SK-N-SH treated with all-trans-retinoic acid at 6 μM for 48 hours (cell line): ENCODE measurements at regions not wholly inside any gene's neighbourhood (a gene's known extent, or its start where the extent isn't known, plus 50 kb on each side); places are given as distances from the start of the nearest gene placed in this dataset.

Source experiments
- ATAC-seq: fragments of 200-7000 bp; cut with Tn5 transposase; 3 replicates; pipeline ENCODE4 v1.9.1; 2020; ENCODE audit warnings: mild to moderate bottlenecking, moderate library complexity
- ARNTL ChIP-seq: fragments of 450-650 bp; formaldehyde crosslinking; IDR thresholded peaks from 2 replicates; pipeline ENCODE4 v1.5.0; 2020; ENCODE audit warnings: low read depth, mild to moderate bottlenecking, moderate library complexity, borderline replicate concordance
- CREB5 ChIP-seq: fragments of 250-450 bp; sonication (Bioruptor Pico); IDR thresholded peaks from 2 replicates; pipeline ENCODE4 v1.5.1; 2020; ENCODE audit warnings: low read depth, mild to moderate bottlenecking, moderate library complexity
- CSDC2 ChIP-seq: fragments of 250-450 bp; sonication (Bioruptor Pico); IDR thresholded peaks from 2 replicates; pipeline ENCODE4 v1.5.0; 2020; ENCODE audit warnings: mild to moderate bottlenecking, moderate library complexity
- CSRNP3 ChIP-seq: fragments of 250-450 bp; sonication (Bioruptor Pico); IDR thresholded peaks from 2 replicates; pipeline ENCODE4 v1.5.1; 2021; ENCODE audit warnings: mild to moderate bottlenecking, moderate library complexity
- ESRRG ChIP-seq: fragments of 250-450 bp; sonication (Bioruptor Pico); IDR thresholded peaks from 2 replicates; pipeline ENCODE4 v1.6.1; 2021; ENCODE audit warnings: mild to moderate bottlenecking
- GLIS3 ChIP-seq: fragments of 250-450 bp; sonication (Bioruptor Pico); IDR thresholded peaks from 2 replicates; pipeline ENCODE4 v1.5.0; 2020; ENCODE audit warnings: mild to moderate bottlenecking, moderate library complexity
- PATZ1 ChIP-seq: fragments of 250-450 bp; sonication (Bioruptor Pico); IDR thresholded peaks from 2 replicates; pipeline ENCODE4 v1.8.0; 2020; ENCODE audit warnings: mild to moderate bottlenecking, moderate library complexity, borderline replicate concordance
- RARB ChIP-seq: fragments of 250-450 bp; sonication (Bioruptor Pico); IDR thresholded peaks from 2 replicates; pipeline ENCODE4 v1.8.0; 2021; ENCODE audit warnings: mild to moderate bottlenecking, moderate library complexity
- SNAI2 ChIP-seq: fragments of 250-450 bp; sonication (Bioruptor Pico); IDR thresholded peaks from 2 replicates; pipeline ENCODE4 v1.5.0; 2020; ENCODE audit warnings: mild to moderate bottlenecking, moderate library complexity
- TOX ChIP-seq: fragments of 250-450 bp; sonication (Bioruptor Pico); IDR thresholded peaks from 2 replicates; pipeline ENCODE4 v1.8.0; 2021; ENCODE audit warnings: mild to moderate bottlenecking, moderate library complexity, borderline replicate concordance
- ZC3H10 ChIP-seq: fragments of 250-450 bp; sonication (Bioruptor Pico); IDR thresholded peaks from 2 replicates; pipeline ENCODE4 v1.5.1; 2021; ENCODE audit warnings: mild to moderate bottlenecking, moderate library complexity
- ZNF565 ChIP-seq: fragments of 450-650 bp; formaldehyde crosslinking; conservative IDR thresholded peaks from 2 replicates; pipeline ENCODE4 v1.5.0; 2020; ENCODE audit warnings: low read depth, mild to moderate bottlenecking, moderate library complexity
- ZNF70 ChIP-seq: fragments of 450-650 bp; formaldehyde crosslinking; IDR thresholded peaks from 2 replicates; pipeline ENCODE4 v1.5.0; 2020; ENCODE audit warnings: mild to moderate bottlenecking, moderate library complexity
- ZNF8 ChIP-seq: fragments of 450-650 bp; formaldehyde crosslinking; IDR thresholded peaks from 2 replicates; pipeline ENCODE4 v1.5.0; 2020; ENCODE audit warnings: mild to moderate bottlenecking, moderate library complexity
- TF ChIP-seq, protein P1 (sequence below): fragments of 250-450 bp; sonication (Bioruptor Pico); IDR thresholded peaks from 2 replicates; pipeline ENCODE4 v1.5.0; 2020; ENCODE audit warnings: mild to moderate bottlenecking, moderate library complexity
- TF ChIP-seq, protein P2 (sequence below): fragments of 250-450 bp; sonication (Bioruptor Pico); IDR thresholded peaks from 2 replicates; pipeline ENCODE4 v1.8.0; 2021; ENCODE audit warnings: low read depth, mild to moderate bottlenecking, moderate library complexity, borderline replicate concordance

DNA sequence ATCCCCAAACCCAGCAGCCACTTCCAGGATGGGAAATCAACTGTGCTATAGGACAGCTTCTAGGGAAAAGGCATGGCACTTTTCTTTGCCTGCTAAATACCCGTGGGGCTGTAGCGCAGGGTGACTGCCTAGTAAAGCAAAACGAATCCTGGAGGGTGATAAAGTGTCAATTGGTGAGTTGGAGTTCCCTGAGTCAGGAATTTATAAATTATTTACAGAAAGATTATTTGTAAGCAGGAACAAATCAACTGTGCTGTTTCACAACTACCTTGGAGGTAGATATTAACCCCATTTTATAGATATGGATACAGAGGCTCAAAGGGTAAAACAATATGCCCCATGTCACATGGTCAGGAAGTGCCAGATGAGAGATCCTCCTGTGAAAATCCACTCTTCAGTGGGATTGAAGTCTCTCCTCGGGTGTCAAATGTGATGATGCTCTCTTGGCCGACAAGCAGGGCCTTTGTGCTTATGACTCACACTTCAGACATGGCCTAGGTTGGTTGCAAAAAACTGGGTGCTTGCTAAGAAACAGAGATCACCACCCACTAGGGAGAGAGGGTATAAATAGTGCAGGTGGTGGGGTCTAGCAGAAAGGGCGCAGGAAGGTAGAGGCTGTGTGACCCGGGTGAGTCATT, 383.2 kb upstream of the ZMIZ1 start (continued):
- TF ChIP-seq GLIS3 (CRISPR knock-in tag) = no peak
- TF ChIP-seq RARB (CRISPR knock-in tag) = no peak
- TF ChIP-seq CSDC2 = no peak

DNA sequence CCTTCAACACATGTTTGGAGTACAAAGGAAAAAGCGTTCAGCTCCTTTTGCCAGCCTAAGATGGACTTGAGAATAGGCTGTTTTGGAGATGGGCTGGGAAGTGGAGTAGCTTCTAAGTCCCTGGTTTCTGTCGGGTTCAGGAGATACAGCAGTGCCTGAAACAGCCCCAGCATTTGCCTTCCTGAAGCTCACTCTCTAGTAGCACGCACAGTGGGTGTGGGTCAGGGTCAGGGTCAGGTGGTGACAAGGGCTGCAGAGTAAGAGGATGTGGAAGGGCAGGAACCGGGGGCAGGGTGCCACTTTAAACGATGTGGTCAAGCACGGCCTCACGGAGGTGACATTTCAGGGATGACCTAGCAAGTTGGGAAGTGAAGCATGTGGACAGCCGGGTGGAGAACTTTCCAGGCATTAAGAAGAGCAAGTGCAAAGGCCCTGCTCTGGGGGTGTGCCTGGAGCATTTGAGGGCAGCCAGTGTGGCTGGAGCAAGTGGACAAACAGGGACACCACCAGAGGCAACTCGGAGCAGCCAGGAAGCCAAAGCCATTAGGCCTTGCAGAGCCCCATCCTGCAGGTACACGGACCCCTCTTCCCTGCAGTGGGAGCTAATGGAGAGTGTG, 382.2 kb upstream of the ZMIZ1 start:
- ATAC-seq = no peak
- TF ChIP-seq CSDC2 = no peak
- TF ChIP-seq CSRNP3 (CRISPR knock-in tag) = no peak
- TF ChIP-seq PATZ1 (CRISPR knock-in tag) = no peak
- no peak for TF ChIP-seq ZNF8 (CRISPR knock-in tag)
- TF ChIP-seq, protein P1, sequence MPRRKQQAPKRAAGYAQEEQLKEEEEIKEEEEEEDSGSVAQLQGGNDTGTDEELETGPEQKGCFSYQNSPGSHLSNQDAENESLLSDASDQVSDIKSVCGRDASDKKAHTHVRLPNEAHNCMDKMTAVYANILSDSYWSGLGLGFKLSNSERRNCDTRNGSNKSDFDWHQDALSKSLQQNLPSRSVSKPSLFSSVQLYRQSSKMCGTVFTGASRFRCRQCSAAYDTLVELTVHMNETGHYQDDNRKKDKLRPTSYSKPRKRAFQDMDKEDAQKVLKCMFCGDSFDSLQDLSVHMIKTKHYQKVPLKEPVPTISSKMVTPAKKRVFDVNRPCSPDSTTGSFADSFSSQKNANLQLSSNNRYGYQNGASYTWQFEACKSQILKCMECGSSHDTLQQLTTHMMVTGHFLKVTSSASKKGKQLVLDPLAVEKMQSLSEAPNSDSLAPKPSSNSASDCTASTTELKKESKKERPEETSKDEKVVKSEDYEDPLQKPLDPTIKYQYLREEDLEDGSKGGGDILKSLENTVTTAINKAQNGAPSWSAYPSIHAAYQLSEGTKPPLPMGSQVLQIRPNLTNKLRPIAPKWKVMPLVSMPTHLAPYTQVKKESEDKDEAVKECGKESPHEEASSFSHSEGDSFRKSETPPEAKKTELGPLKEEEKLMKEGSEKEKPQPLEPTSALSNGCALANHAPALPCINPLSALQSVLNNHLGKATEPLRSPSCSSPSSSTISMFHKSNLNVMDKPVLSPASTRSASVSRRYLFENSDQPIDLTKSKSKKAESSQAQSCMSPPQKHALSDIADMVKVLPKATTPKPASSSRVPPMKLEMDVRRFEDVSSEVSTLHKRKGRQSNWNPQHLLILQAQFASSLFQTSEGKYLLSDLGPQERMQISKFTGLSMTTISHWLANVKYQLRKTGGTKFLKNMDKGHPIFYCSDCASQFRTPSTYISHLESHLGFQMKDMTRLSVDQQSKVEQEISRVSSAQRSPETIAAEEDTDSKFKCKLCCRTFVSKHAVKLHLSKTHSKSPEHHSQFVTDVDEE (CRISPR knock-in tag) = no peak
- no peak for TF ChIP-seq ZNF565 (CRISPR knock-in tag)
- TF ChIP-seq SNAI2 (CRISPR knock-in tag) = no peak
- no peak for TF ChIP-seq CREB5
- TF ChIP-seq ESRRG (CRISPR knock-in tag) = no peak
- TF ChIP-seq ZC3H10 = no peak
- TF ChIP-seq, protein P2, sequence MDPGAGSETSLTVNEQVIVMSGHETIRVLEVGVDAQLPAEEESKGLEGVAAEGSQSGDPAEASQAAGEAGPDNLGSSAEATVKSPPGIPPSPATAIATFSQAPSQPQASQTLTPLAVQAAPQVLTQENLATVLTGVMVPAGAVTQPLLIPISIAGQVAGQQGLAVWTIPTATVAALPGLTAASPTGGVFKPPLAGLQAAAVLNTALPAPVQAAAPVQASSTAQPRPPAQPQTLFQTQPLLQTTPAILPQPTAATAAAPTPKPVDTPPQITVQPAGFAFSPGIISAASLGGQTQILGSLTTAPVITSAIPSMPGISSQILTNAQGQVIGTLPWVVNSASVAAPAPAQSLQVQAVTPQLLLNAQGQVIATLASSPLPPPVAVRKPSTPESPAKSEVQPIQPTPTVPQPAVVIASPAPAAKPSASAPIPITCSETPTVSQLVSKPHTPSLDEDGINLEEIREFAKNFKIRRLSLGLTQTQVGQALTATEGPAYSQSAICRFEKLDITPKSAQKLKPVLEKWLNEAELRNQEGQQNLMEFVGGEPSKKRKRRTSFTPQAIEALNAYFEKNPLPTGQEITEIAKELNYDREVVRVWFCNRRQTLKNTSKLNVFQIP (CRISPR knock-in tag) = no peak
- no peak for TF ChIP-seq ZNF70 (CRISPR knock-in tag)

- TF ChIP-seq PATZ1 (CRISPR knock-in tag) = no peak
- TF ChIP-seq ZNF8 (CRISPR knock-in tag) = no peak
- TF ChIP-seq ZC3H10 = no peak
- no peak for TF ChIP-seq SNAI2 (CRISPR knock-in tag)
- no peak for TF ChIP-seq TOX (CRISPR knock-in tag)
- no peak for TF ChIP-seq ARNTL (CRISPR knock-in tag)
- TF ChIP-seq, all 23 proteins: peak for 0
- no peak for ATAC-seq
These were observed 381.1 kb upstream of the ZMIZ1 start for GRCh38 chr10:78687626-78688025.
